Liver (tissue), 8 donors: ENCODE measurements at regions not wholly inside any gene's neighbourhood (a gene's known extent, or its start where the extent isn't known, plus 50 kb on each side); places are given as distances from the start of the nearest gene placed in this dataset.

Experiments used
- DNase-seq: peaks from one replicate; pipeline ENCODE4 v3.0.0-alpha.2; 2017; ENCODE audit warnings: low spot score
- H3K27ac ChIP-seq, 2 donors: one replicate each; pipeline ENCODE4 v1.7.0; 2013; ENCODE audit warnings: inconsistent platforms in 2 of 2, low read length in 2 of 2, control low read depth in 1 of 2, low read depth in 1 of 2, mild to moderate bottlenecking in 1 of 2
- H3K27me3 ChIP-seq, 4 donors: one replicate each; pipeline versions ENCODE4 v1.6.1 to v1.7.0; 2013; ENCODE audit warnings: low read length in 3 of 4, inconsistent platforms in 1 of 4, mild to moderate bottlenecking in 1 of 4, moderate library complexity in 1 of 4; ENCODE audit not compliant: control insufficient read depth in 4 of 4, insufficient read depth in 4 of 4
- H3K36me3 ChIP-seq, 4 donors: one replicate each; pipeline versions ENCODE4 v1.6.1 to v1.7.0; 2013; ENCODE audit warnings: low read length in 3 of 4, mild to moderate bottlenecking in 3 of 4, low read depth in 1 of 4, moderate library complexity in 1 of 4; ENCODE audit not compliant: control insufficient read depth in 4 of 4, insufficient read depth in 3 of 4
- H3K4me1 ChIP-seq, 4 donors: one replicate each; pipeline versions ENCODE4 v1.6.1 to v1.7.0; 2013; ENCODE audit warnings: low read length in 3 of 4, mild to moderate bottlenecking in 3 of 4, moderate library complexity in 1 of 4; ENCODE audit not compliant: control insufficient read depth in 4 of 4, insufficient read depth in 4 of 4
- H3K4me3 ChIP-seq, 3 donors: one replicate each; pipeline versions ENCODE4 v1.6.1 to v1.7.0; 2013; ENCODE audit warnings: low read length in 3 of 3, control low read depth in 1 of 3, low read depth in 1 of 3, mild to moderate bottlenecking in 1 of 3
- H3K9ac ChIP-seq, 2 donors: one replicate each; pipeline ENCODE4 v1.7.0; 2013; ENCODE audit warnings: low read length in 2 of 2, mild to moderate bottlenecking in 2 of 2, moderate library complexity in 2 of 2, control low read depth in 1 of 2, low read depth in 1 of 2
- H3K9me3 ChIP-seq, 4 donors: one replicate each; pipeline versions ENCODE4 v1.6.1 to v1.7.0; 2013; ENCODE audit warnings: low read length in 3 of 4; ENCODE audit not compliant: control insufficient read depth in 4 of 4
- EGR1 ChIP-seq, 2 donors: IDR thresholded peaks; 2 replicates each; pipeline ENCODE4 v1.6.1; 2016 to 2018; ENCODE audit warnings: antibody characterized with exemption in 2 of 2, low read depth in 2 of 2
- FOXA1 ChIP-seq: IDR thresholded peaks from 2 replicates; pipeline ENCODE4 v1.6.1; 2016; ENCODE audit warnings: antibody characterized with exemption
- FOXA2 ChIP-seq: IDR thresholded peaks from 2 replicates; pipeline ENCODE4 v1.6.1; 2016; ENCODE audit warnings: antibody characterized with exemption
- GABPA ChIP-seq, 2 donors: IDR thresholded peaks in 1 of 2; conservative IDR thresholded peaks in 1 of 2; 2 replicates each; pipeline ENCODE4 v1.6.1; 2016; ENCODE audit warnings: antibody characterized with exemption in 2 of 2, mild to moderate bottlenecking in 1 of 2, moderate library complexity in 1 of 2
- HNF4A ChIP-seq, 2 donors: conservative IDR thresholded peaks; 2 replicates each; pipeline ENCODE4 v1.6.1; 2016; ENCODE audit warnings: antibody characterized with exemption in 2 of 2, mild to moderate bottlenecking in 2 of 2
- HNF4G ChIP-seq: IDR thresholded peaks from 2 replicates; pipeline ENCODE4 v1.6.1; 2016; ENCODE audit warnings: antibody characterized with exemption
- JUND ChIP-seq, 2 donors: IDR thresholded peaks; 2 replicates each; pipeline ENCODE4 v1.6.1; 2016; ENCODE audit warnings: antibody characterized with exemption in 2 of 2
- NR2F2 ChIP-seq: IDR thresholded peaks from 2 replicates; pipeline ENCODE4 v1.6.1; 2016; ENCODE audit warnings: antibody characterized with exemption
- RAD21 ChIP-seq, 2 donors: IDR thresholded peaks; 2 replicates each; pipeline ENCODE4 v1.6.1; 2016; ENCODE audit warnings: antibody characterized with exemption in 2 of 2, mild to moderate bottlenecking in 2 of 2
- RXRA ChIP-seq, 2 donors: IDR thresholded peaks; 2 replicates each; pipeline ENCODE4 v1.6.1; 2017 to 2018; ENCODE audit warnings: antibody characterized with exemption in 2 of 2, mild to moderate bottlenecking in 1 of 2
- SP1 ChIP-seq: IDR thresholded peaks from 2 replicates; pipeline ENCODE4 v1.6.1; 2018; ENCODE audit warnings: antibody characterized with exemption, mild to moderate bottlenecking
- TAF1 ChIP-seq: conservative IDR thresholded peaks from 2 replicates; pipeline ENCODE4 v1.6.1; 2016; ENCODE audit warnings: antibody characterized with exemption, mild to moderate bottlenecking
- YY1 ChIP-seq: IDR thresholded peaks from 2 replicates; pipeline ENCODE4 v1.6.1; 2016; ENCODE audit warnings: antibody characterized with exemption, mild to moderate bottlenecking
- WGBS: extraction: QIAGEN DNeasy Blood & Tissue Kit; methylation state at CpG from one replicate; pipeline ENCODE4 v1.1.7; 2013; 5-methylcytosine and 5-hydroxymethylcytosine counted together
- TF ChIP-seq, protein P1 (sequence below): IDR thresholded peaks from 2 replicates; pipeline ENCODE4 v1.6.1; 2016; ENCODE audit warnings: antibody characterized with exemption, mild to moderate bottlenecking
- TF ChIP-seq, protein P2 (sequence below): IDR thresholded peaks from 2 replicates; pipeline ENCODE4 v1.6.1; 2016; ENCODE audit warnings: antibody characterized with exemption
- TF ChIP-seq, protein P3 (sequence below): IDR thresholded peaks from 2 replicates; pipeline ENCODE4 v1.6.1; 2016; ENCODE audit warnings: antibody characterized with exemption
- TF ChIP-seq, protein P4 (sequence below): IDR thresholded peaks from 2 replicates; pipeline ENCODE4 v1.6.1; 2016; ENCODE audit warnings: antibody characterized with exemption
- TF ChIP-seq, protein P5 (sequence below): fragments of 150-350 bp; IDR thresholded peaks from 2 replicates; pipeline ENCODE4 v1.5.1; 2017; ENCODE audit warnings: improper control_type of control experiment, low read depth, low read length; ENCODE audit not compliant: missing input control
- donor health status: healthy.
- donor health status: healthy.
- donor health status: healthy.
- donor health status: healthy.
- donor health status: healthy.

DNA sequence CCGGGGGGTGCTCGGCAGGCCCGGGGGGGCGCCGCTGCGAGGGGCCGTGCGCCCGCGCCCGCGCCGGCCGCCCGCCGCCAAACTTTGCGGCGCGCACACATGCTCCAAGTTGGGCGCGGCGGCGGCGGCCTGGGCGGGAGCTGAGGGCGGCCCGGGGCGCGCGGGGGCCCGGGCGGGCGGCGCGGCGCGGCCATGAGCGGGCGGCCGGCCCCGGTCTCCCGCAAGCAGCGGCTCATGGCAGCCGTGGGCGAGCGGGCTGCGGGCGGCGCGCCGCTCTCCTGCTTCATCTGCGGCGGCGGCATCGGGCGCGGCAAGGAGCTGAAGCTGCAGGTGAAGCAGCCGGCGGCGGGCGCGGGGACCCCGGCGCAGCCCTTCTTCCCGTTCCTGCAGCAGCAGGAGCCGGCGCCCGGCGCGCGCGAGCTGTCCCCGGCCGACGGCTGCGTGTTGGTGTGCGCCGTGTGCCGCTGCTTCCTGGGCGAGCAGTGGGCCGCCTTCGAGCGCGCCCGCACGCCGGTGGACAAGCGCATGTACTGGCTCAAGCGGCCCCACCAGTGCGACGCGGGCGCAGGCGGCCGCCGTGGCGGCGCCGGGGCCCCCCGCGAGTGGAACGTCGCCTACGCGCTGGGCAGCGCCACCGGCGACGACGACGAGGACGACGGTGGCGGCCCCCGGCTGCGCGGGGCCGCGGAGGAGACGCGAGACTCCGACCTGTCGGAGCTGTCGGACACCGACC, 57.2 kb upstream of the CIBAR2 start:
- Histone ChIP-seq H3K9me3 (no peaks in the 10 kb centered on the region), H3K9ac (no peak overlapping the region), H3K27ac (no peak overlapping the region), H3K4me3 (peak overlapping the region in 2 of 3 donors; percentile 43 to 57), H3K36me3 (no peaks in the 10 kb centered on the region), H3K4me1 (peaks cover 21 to 78% (median 70%) of the 10 kb centered on the region in 4 donors), H3K27me3 (no peaks in the 10 kb centered on the region)
- 2% methylated on average over 125 of the region's 125 CpGs for WGBS
- TF ChIP-seq SP1 = no peak
- TF ChIP-seq HNF4A (conservative IDR thresholded peaks at IDR 0.05) = no peak
- TF ChIP-seq FOXA2 = no peak
- no peak for TF ChIP-seq FOXA1
- TF ChIP-seq, protein P1, sequence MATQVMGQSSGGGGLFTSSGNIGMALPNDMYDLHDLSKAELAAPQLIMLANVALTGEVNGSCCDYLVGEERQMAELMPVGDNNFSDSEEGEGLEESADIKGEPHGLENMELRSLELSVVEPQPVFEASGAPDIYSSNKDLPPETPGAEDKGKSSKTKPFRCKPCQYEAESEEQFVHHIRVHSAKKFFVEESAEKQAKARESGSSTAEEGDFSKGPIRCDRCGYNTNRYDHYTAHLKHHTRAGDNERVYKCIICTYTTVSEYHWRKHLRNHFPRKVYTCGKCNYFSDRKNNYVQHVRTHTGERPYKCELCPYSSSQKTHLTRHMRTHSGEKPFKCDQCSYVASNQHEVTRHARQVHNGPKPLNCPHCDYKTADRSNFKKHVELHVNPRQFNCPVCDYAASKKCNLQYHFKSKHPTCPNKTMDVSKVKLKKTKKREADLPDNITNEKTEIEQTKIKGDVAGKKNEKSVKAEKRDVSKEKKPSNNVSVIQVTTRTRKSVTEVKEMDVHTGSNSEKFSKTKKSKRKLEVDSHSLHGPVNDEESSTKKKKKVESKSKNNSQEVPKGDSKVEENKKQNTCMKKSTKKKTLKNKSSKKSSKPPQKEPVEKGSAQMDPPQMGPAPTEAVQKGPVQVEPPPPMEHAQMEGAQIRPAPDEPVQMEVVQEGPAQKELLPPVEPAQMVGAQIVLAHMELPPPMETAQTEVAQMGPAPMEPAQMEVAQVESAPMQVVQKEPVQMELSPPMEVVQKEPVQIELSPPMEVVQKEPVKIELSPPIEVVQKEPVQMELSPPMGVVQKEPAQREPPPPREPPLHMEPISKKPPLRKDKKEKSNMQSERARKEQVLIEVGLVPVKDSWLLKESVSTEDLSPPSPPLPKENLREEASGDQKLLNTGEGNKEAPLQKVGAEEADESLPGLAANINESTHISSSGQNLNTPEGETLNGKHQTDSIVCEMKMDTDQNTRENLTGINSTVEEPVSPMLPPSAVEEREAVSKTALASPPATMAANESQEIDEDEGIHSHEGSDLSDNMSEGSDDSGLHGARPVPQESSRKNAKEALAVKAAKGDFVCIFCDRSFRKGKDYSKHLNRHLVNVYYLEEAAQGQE = no peak
- TF ChIP-seq HNF4G = no peak
- TF ChIP-seq GABPA (IDR thresholded peaks at IDR 0.05 in 1 of 2, conservative IDR thresholded peaks at IDR 0.05 in 1 of 2) = no peak
- TF ChIP-seq, protein P2, sequence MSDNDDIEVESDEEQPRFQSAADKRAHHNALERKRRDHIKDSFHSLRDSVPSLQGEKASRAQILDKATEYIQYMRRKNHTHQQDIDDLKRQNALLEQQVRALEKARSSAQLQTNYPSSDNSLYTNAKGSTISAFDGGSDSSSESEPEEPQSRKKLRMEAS = no peak
- TF ChIP-seq YY1 = no peak
- no peak for TF ChIP-seq NR2F2
- TF ChIP-seq, protein P3, sequence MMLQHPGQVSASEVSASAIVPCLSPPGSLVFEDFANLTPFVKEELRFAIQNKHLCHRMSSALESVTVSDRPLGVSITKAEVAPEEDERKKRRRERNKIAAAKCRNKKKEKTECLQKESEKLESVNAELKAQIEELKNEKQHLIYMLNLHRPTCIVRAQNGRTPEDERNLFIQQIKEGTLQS = no peak
- no peak for DNase-seq

DNA sequence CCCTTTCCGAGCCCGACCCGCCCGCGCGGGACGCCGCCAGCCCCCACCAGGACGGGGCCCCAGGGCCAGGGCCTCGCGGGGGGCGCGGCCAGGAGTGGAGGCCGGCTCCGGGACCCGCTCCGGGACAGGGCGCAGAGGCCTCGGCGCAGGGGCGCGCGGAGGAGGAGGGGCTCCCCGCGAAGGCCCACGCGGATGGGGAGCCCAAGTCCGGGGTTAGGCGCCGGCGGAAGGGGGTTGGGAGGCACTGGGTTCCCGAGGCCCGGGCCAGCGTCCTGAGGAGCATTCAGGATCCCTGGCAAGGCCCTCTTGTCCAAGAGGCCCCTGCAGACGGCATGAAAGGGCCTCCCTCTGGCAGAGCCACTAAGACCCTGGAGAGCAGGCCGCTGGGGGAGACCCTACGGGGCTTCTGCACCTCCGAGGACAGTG, 57.8 kb upstream of the CIBAR2 start:
- TF ChIP-seq, protein P4, sequence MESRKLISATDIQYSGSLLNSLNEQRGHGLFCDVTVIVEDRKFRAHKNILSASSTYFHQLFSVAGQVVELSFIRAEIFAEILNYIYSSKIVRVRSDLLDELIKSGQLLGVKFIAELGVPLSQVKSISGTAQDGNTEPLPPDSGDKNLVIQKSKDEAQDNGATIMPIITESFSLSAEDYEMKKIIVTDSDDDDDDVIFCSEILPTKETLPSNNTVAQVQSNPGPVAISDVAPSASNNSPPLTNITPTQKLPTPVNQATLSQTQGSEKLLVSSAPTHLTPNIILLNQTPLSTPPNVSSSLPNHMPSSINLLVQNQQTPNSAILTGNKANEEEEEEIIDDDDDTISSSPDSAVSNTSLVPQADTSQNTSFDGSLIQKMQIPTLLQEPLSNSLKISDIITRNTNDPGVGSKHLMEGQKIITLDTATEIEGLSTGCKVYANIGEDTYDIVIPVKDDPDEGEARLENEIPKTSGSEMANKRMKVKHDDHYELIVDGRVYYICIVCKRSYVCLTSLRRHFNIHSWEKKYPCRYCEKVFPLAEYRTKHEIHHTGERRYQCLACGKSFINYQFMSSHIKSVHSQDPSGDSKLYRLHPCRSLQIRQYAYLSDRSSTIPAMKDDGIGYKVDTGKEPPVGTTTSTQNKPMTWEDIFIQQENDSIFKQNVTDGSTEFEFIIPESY = no peak
- TF ChIP-seq, protein P5, sequence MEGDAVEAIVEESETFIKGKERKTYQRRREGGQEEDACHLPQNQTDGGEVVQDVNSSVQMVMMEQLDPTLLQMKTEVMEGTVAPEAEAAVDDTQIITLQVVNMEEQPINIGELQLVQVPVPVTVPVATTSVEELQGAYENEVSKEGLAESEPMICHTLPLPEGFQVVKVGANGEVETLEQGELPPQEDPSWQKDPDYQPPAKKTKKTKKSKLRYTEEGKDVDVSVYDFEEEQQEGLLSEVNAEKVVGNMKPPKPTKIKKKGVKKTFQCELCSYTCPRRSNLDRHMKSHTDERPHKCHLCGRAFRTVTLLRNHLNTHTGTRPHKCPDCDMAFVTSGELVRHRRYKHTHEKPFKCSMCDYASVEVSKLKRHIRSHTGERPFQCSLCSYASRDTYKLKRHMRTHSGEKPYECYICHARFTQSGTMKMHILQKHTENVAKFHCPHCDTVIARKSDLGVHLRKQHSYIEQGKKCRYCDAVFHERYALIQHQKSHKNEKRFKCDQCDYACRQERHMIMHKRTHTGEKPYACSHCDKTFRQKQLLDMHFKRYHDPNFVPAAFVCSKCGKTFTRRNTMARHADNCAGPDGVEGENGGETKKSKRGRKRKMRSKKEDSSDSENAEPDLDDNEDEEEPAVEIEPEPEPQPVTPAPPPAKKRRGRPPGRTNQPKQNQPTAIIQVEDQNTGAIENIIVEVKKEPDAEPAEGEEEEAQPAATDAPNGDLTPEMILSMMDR = no peak
- TF ChIP-seq, protein P2 = no peak
- no peak for TF ChIP-seq SP1
- TF ChIP-seq EGR1 (IDR thresholded peaks at IDR 0.05; ENCODE audit: low read depth in 2 of 2) = no peak
- no peak for TF ChIP-seq GABPA (IDR thresholded peaks at IDR 0.05 in 1 of 2, conservative IDR thresholded peaks at IDR 0.05 in 1 of 2)
- TF ChIP-seq FOXA2 = no peak
- TF ChIP-seq, protein P1 = no peak
- TF ChIP-seq JUND (IDR thresholded peaks at IDR 0.05) = no peak
- TF ChIP-seq NR2F2 = no peak
- no peak for TF ChIP-seq TAF1
- TF ChIP-seq RXRA (IDR thresholded peaks at IDR 0.05) = no peak
- no peak for TF ChIP-seq HNF4G
- no peak for TF ChIP-seq RAD21 (IDR thresholded peaks at IDR 0.05)
- TF ChIP-seq FOXA1 = no peak
- TF ChIP-seq YY1 = no peak
- TF ChIP-seq, protein P3 = no peak
- TF ChIP-seq HNF4A (conservative IDR thresholded peaks at IDR 0.05) = no peak
- H3K36me3 ChIP-seq = no peaks in the 10 kb centered on the region
- H3K9ac ChIP-seq = no peak overlapping the region
- no peaks in the 10 kb centered on the region for H3K27me3 ChIP-seq
- peaks cover 22 to 84% (median 73%) of the 10 kb centered on the region in 4 donors for H3K4me1 ChIP-seq
- WGBS = 42% methylated on average over 38 of the region's 38 CpGs
- peak overlapping the region in 1 of 3 donors; percentile 57 for H3K4me3 ChIP-seq
- no peaks in the 10 kb centered on the region for H3K9me3 ChIP-seq
- no peak overlapping the region for H3K27ac ChIP-seq
- no peak for DNase-seq
